T-helper 1 cell treated with Interleukin-12 subunit alpha and Interleukin-12 subunit beta and Interleukin-4 antibody, amounts not matched to agents 30 ng/mL and 1 ng/mL, for 36 hours (primary cell): ENCODE measurements at regions not wholly inside any gene's neighbourhood (a gene's known extent, or its start where the extent isn't known, plus 50 kb on each side); places are given as distances from the start of the nearest gene placed in this dataset.

Experiments
- intact Hi-C: fragments of 100-400 bp; cut with micrococcal nuclease; formaldehyde crosslinking; loops from one replicate; pipeline ENCODE4 v1.15.1; 2024

DNA sequence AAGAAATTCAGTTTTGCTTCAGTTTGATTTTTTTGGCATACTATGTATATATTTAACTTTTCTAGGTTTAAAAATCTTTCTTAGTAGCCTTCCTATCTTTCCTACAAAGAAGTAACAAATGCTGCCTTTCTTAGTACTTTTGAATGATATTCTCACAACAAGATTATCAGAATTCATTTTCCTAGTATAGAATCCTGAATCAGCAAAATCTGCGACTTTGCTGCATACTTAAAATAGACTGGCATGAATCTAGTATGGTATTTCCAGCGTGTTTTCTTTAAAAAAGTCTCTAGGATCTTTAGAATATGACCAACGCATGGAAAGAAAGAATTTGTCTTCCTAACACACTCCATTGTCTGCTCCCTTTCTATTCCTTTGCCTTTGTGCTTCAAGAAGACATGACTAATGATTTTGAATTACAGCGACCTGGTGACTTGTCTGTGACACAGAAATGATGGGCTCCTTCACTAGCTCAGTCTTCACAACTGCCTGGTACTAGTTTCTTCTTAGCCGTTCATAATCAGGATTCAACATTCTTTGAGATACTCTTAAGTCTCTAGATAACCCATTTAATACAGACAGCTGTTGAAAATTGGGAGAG, 349.8 kb downstream of the PPARGC1A start:
- intact Hi-C loops: no loop called here

DNA sequence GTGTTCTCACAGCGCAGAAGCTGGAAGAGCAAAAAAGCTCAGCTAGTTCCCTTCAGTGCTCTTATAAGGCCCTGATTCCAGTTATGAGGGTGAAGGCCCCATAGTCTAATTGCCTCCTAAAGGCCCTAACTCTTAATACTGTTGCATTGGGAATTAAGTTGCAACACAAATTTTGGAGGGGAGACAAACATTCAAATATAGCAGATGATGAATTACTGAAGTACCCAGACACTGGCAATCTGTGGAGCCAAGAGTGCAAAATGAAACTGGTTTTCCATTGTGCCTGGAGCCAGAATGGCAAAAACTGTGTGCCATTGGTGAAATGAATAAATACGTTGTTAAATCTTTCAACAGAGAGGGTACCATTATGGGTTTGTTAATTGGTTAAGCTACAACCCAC, 356.0 kb downstream of the PPARGC1A start:
- intact Hi-C loops: no loop called here

DNA sequence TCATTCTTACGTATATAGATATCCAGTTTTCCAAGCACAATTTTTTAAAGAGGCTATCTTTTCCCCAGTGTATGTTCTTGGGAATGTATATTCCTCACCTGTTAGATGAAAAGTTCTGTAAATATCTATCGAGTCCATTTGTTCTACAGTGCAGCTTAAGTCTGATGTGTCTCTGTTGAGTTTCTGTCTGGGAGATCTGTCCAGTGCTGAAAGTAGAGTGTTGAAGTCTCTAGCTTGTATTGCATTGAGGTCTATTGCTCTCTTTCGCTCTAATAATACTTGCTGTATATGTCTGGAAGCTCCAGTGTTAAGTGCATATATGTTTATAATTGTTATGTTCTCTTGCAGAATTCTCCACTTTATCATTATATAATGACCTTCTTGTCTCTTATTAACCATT, 373.1 kb downstream of the PPARGC1A start:
- intact Hi-C loops: no loop called here

DNA sequence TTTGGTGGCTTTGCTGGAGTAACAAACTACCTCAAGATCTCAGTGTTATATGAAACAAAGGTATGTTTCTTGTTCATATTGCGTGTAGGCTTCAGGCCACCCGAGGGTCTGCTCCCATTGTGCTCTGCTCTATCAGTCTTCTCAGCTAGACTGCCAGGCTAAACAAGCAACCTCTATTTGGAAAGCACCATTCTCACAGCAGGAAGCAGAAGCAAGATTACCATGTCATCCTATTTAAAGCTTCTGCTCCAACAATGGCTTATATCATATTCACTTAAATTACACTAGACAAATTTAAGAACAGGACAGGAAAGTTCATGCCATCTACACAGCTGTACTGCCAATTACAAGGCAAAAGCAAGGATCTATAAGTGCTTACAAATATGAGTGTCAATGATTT, 385.8 kb downstream of the PPARGC1A start:
- intact Hi-C loops: no loop called here

DNA sequence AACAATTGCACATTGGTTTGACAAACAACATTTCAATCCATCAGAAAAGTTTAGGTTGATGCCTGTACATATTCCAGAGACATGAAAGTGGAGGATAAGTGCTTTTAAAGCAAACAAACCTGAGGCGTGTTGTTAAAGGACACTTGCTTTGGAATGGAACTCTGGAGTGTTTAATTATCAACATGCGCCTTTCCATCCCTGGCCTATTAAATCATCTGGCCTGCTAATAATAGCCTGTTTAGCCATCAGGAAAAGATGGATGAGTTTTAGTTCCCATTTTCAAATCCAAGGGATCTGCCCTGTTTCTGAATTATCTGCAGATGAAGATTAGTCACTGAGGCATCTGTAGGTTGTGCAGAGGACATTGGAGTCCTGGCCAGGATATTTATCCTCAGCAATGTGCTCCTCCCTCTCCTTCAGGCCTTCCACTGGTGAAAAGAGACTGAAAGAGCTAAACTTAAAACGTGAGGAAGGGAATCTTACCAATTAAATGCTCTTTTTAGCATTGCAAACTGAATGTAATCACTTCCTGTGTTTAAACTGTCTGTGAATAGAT, 388.9 kb downstream of the PPARGC1A start:
- intact Hi-C loops: no loop called here

DNA sequence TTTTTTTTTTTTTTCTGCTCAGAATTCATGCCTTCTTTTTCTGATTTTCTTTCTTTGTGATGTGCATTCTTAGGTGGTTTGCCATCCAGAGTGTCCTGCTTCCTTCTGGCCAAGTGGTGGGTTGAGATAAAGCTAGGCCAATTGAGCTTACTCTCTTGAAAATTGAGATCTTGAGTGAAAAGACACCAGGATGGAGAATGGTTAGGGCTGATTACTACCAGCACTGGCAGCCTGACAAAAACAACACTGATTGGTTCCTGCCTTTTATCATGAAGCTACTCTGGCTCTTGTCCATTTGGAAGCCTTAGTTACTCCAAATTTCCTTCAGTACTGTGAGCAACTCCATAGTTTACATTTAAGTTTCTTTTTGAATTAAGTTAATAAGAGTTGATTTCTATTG, 404.0 kb downstream of the PPARGC1A start:
- intact Hi-C loops: loop anchor here (1.0 kb wide), 1 partner anchor 40 kb away; no protein-coding TSS in a partner anchor

DNA sequence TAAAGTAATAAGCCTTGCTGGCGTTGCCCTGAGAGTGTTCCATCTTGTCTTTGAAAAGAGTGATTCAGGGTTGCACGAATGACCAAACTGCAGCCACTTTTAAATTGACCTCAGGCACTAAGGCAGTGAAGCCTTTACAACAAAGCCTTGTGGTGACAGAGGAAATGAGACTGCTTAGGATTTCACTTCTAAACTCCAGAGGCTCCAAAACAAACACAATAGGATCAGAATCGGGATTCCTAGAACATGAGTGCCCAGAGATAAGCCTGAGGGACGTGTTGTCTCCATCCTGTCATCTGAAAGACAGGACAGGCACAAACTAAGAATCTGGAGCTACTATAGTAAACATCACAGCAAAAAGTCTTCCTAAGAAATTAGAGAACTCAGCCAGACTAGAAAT, 405.2 kb downstream of the PPARGC1A start:
- intact Hi-C loops: no loop called here

DNA sequence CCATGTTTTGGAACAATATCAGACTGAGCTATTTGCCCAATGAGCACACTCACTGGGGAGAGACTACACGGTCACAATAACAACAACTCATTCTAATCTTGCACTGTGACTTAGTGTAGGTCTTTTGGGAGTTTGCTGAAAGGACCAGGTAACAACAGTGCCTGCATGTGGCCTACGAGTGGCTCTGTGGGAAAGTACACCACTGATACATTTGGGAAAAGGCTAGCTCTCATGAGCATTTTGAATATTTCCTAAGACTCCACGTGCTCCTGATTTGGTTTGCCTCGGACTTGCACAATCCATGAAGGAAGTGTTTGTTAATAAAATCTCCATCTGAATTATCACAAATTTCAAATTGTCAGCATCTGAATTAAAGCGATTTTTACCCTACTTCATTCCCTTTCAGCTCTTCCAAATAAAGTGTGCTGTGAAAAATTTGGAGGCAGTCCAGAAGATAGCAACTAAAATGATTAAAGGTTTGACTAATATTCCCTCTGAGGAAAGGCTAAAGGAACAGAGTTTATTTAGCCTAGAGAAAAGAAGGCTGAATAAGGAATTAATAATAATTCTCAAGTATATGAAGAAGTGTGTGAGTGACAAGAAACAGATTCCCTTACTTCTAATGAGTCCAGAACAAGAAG, 406.4 kb downstream of the PPARGC1A start:
- intact Hi-C loops: no loop called here

DNA sequence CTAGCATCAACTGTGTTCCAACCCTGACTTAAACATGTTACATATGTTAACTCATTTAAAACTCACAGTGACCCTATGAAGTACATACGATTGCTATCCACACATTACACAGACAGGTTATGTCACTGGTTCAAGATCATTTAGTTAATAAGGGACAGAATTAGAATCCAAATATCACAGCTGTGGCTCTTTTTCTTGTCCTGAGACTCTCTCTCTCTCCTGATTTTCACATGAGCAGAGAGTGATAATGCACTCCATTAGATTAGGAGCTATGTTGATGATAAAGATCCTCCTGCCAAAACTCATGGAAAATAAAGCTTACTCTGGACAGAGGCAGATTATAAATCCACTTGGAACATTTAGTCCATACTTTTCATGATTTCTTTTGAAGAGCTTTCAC, 408.3 kb downstream of the PPARGC1A start:
- intact Hi-C loops: no loop called here

DNA sequence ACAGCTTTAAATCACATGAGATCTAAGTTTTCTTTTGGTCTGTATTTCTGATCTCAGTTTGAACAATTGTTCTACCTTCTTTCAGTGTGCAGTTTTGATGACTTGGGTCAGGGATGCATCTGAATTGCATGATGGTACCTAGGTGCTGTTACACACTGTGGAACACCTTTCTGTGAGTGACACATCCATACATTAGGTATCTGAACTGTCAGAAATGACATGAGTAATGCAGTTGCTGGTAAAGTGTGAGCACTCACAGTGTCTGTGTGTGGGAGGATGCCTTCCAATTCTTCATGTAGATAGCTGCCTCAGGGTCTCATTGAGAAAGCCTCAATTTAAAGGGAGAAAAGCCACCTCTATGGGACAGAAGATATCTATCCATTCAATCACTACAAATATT, 411.9 kb downstream of the PPARGC1A start:
- intact Hi-C loops: no loop called here

DNA sequence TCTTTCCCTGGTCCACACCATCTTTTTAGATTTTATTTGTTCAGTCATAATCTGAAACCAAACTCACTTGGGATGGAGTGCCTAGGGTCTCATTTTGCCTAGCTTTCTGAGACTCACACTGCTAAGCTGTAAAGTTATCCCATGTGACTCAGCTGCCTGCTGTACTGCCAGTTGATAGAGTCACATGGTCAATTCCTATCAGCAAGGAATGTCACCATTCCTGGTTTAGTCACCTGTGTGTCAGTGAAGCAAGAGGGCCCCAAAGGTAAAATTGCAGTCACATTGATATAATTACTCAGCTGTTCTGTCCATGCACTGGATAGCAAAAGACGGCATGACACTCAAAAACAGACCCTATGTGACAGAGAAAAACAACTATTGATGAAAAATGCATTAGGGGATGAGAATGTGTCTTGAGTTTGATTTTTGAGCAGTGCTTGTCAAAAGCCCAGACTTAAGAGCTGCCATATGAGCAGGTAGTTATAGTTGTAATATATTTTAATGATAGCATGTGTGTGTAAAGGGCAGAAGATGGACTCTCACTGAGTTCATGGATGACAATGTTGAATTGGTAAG, 413.2 kb downstream of the PPARGC1A start:
- intact Hi-C loops: no loop called here

DNA sequence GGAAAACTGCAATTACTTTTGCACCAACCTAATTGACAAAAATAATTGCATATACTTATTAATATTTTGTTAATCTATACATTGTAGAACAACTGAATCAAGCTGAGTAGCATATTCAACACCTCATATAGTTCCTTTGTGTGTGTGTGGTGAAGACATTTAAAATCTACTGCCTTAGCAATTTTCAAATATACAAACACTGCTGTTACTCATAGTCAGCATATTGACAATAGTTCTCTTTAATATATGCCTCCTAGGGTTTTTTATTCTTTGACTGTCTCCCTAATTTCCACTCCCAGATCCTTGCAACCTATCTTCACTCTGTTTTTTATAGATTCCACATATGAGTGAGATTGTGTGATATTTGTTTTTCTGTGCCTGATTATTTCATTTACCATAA, 426.8 kb downstream of the PPARGC1A start:
- intact Hi-C loops: no loop called here

DNA sequence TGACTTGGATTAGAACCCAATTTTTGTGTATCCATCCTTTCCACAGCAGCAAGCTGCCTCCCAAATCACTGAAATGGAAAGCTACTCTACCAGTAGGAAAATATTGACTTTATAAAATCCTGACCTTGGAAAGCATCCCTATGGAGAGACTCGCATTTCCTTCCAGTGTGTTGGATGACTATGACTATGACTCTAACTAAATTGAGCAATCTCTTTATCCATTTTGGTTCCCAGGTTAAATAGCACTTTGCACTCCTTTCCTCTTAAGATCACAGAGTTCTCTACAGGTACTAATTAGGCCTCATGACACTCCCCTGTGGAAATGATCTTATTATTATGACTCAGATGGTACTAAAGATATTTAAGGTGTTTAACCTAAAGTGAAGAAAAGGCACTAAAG, 431.8 kb downstream of the PPARGC1A start:
- intact Hi-C loops: no loop called here

DNA sequence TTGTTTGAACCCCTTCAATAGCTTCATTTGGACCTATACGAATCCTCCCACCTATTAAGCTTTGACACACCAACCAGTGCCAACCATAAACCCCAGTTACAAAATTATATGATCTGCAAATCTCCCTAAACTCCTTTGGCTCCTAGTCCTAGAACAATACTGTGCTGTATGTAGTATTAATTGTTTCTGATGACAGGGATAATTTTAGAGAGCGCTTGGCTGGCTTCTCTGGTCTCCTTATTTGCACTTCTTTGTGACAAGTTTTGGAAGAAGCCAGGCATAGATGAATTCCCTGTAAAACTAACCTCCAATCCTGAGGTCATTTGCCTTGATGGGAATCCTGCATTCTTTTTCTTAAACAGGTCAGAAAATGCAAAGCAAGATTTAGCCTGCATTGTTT, 433.0 kb downstream of the PPARGC1A start:
- intact Hi-C loops: no loop called here

DNA sequence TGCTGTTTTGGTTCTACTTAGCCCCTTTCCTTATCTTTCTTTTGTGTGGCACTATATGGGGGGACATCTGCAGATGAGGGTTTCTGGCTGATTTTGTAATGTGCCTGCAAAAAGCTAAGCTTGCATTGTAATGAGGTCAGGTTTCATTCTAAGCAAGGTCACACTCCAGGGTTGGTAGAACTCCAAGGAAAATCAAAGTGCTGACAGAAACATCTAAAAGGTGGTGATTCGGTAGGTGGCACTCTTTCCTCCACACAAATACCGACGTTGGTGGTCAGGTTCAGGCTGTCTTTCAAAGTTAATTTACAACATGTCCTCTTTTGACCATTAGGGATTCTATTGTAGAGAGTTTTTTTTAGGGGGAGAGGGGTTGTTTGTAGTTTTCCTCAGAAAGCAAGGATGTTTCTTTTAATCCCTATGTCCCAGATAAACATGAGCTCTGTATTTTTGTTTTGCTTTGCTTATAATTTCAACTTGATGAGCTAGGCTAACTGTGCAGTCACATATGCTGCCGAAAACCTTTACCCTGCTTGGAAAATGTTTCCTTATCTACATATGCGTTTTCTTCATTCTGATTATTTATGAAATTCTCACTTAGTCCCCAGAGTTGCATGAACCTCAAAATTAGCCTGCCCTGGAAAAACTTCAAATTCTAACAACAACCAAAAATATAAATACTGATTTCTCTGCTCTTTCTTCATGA, 434.2 kb downstream of the PPARGC1A start:
- intact Hi-C loops: no loop called here

DNA sequence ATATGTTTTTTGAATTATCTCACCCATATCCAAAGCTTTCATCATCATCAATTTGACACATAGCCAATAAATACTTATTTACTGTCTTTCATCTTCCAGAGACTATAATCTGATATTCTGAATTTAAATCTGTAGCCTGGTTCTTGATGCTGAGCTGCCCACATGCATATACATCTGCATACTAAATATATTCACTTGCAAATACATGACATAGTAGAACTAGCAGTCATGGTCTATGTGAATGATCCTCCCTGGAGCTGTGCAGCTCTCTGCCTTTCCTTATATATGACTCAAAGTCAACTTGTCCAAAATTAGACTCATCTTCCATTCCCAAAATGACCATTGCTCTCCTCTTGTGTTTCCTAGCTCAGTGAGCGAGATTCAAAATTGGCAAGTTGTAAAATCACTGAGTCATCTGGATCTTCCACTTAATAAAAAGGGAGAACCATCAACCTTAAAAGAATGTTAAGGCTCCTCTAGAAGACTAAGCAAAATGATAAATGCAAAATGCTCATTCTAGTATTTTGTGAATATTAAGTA, 448.2 kb downstream of the PPARGC1A start:
- intact Hi-C loops: no loop called here

DNA sequence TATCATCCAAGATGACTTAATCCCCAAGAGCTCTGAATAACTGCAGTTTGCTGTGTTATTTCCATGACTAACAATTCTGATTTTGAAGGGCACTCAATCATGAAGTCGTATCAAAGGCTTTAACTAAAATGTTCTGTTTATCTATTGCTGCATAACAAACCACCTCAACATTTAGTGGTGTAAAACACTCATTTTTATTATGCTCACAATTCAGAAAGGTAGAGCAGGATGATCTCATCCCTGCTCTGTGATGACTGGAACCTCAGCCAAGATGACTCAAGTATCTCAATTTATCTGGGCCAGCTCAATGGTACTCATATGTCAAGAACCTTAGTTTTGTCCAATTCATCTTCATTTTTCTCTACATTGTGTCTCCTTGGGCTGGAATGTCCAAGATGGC, 451.1 kb downstream of the PPARGC1A start:
- intact Hi-C loops: no loop called here

DNA sequence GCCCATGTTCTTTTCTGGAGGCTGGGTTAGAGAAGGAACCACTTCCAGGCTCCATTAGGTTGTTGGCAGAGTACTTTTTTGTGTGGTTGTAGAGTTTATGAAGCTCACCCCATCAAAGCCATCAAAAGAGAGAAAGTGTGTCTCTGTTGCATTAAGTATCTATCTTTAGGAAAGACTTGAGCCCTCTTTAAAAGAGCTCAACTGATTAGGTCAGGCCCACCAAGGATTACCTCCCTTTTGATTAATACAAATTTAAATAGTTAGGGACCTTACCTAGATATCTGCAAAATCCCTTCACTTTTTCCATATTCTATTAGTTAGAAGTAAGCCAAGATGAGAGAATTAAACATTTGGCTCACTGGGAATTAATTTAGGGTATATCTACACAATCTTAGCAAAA, 460.4 kb downstream of the PPARGC1A start:
- intact Hi-C loops: no loop called here

DNA sequence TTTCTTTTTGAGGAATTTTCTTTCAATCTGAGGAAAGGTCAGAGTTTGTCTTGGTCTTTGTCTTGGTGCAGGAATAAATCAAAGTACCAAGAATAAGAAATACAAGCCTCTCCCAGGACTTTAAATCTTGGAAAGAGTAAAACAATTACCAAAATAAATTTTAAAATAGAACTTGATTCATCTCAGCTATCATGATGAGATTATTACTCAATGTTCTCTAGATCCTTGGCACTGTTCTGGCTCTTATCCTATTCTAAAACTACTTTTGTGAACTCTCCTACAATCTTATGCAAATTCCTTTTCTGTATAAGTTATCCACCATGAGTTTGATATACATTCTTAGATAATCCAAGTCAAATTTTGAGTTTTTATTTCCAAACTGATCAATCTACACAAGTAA, 464.3 kb downstream of the PPARGC1A start:
- intact Hi-C loops: no loop called here

DNA sequence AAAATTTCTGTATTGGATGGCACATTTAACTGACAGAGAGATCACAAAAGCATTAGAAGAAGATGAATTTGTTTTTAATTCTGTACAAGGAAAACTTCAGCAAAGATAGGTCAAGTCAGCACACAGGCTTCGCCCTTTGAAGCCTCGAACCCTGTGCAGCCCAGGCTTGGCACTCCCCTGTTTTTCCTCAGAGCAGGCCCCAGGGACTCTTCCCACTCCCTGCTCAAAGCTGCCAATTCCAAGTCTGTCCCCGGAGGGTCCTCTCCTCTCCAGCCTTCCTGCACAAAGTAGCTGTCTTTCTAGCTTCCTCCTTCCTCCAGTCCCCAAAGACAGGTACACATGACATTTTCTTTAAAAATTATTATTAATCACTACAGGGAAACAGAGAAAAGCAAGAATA, 466.3 kb downstream of the PPARGC1A start:
- intact Hi-C loops: no loop called here

DNA sequence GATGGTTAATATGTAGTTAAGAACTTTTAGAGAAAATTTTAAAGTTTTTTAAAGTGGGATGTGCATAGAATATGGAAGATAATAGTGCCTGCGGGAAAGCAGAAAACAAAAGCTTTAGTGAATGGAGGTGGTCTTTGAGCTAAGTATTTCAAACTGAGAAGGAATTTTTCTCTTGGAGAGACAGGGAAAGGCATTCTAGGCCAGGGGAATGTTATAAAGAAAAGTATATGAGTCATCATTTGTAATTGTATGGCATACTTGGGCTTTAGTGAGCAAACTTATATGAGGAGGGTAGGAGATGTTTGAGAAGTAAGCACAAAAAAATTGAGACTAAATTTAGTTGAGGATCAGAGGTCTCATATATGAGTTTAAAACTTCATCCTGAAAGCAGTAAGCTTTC, 467.0 kb downstream of the PPARGC1A start:
- intact Hi-C loops: no loop called here

DNA sequence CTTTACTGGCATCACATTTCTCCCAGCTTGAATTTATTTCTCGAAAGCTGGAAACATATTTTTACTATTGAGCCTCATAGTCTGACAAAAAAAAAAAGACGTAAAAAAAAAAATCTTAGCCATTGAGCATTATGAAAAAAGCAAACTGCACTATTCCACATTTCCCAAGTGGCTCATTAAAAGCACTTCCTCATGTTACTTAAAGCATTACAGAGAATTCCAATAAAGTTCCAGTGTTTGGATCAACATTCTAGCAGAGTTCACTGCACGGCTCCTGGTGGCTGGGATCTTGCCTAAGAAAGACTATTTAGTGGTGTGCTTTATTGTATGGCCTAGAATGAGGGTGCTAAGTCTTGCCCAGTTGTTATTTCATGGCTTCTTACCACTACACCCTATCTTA, 476.2 kb downstream of the PPARGC1A start:
- intact Hi-C loops: no loop called here
